Osteocyte (in vitro differentiated cells): ENCODE measurements at regions not wholly inside any gene's neighbourhood (a gene's known extent, or its start where the extent isn't known, plus 50 kb on each side); places are given as distances from the start of the nearest gene placed in this dataset.

Experiments used
- DNase-seq: peaks from one replicate; pipeline ENCODE4 v3.0.0; 2021; ENCODE audit warnings: mixed read lengths; ENCODE audit not compliant: unreplicated experiment; ENCODE audit errors: extremely low spot score
- H3K27ac Mint-ChIP-seq: one replicate; pipeline ENCODE4 v1.8.0; 2021; ENCODE audit warnings: mild to moderate bottlenecking, mixed read lengths; ENCODE audit not compliant: unreplicated experiment
- H3K27me3 Mint-ChIP-seq: one replicate; pipeline ENCODE4 v1.8.0; 2021; ENCODE audit warnings: mixed read lengths; ENCODE audit not compliant: unreplicated experiment
- H3K36me3 Mint-ChIP-seq: one replicate; pipeline ENCODE4 v1.8.0; 2021; ENCODE audit warnings: mixed read lengths; ENCODE audit not compliant: unreplicated experiment
- H3K4me1 Mint-ChIP-seq: one replicate; pipeline ENCODE4 v1.8.0; 2021; ENCODE audit warnings: mixed read lengths; ENCODE audit not compliant: unreplicated experiment
- H3K4me3 Mint-ChIP-seq: one replicate; pipeline ENCODE4 v1.8.0; 2021; ENCODE audit warnings: mild to moderate bottlenecking, moderate library complexity, mixed read lengths; ENCODE audit not compliant: unreplicated experiment
- H3K9me3 Mint-ChIP-seq: one replicate; pipeline ENCODE4 v1.8.0; 2021; ENCODE audit warnings: mixed read lengths; ENCODE audit not compliant: unreplicated experiment
- CTCF ChIP-seq: fragments of 200-600 bp; sonication (generic); IDR thresholded peaks from 2 replicates; pipeline ENCODE4 v1.5.0; 2021; ENCODE audit warnings: antibody characterized with exemption, mild to moderate bottlenecking, moderate library complexity

- Mint-ChIP-seq H3K36me3 (no peaks in the 10 kb centered on the region), H3K27ac (no peak overlapping the region), H3K4me1 (peaks cover 21% of the 10 kb centered on the region), H3K4me3 (no peak overlapping the region), H3K27me3 (no peaks in the 10 kb centered on the region), H3K9me3 (peaks cover 6% of the 10 kb centered on the region)
- peak; percentile 76 for DNase-seq
- TF ChIP-seq CTCF, result no peak
Measured at GRCh38 chr14:101005447-101005846, 101.9 kb upstream of the RTL1 start.

GRCh38 chr14:101006008-101006407, 102.5 kb upstream of the RTL1 start:
- H3K4me1 Mint-ChIP-seq, result peaks cover 21% of the 10 kb centered on the region
- no peaks in the 10 kb centered on the region for H3K27me3 Mint-ChIP-seq
- no peaks in the 10 kb centered on the region for H3K36me3 Mint-ChIP-seq
- no peak overlapping the region for H3K27ac Mint-ChIP-seq
- DNase-seq, result peak; percentile 81
- no peak for TF ChIP-seq CTCF
- no peak overlapping the region for H3K4me3 Mint-ChIP-seq
- H3K9me3 Mint-ChIP-seq, result peaks cover under 1% of the 10 kb centered on the region

- peaks cover 4% of the 10 kb centered on the region for H3K27me3 Mint-ChIP-seq
- peaks cover 21% of the 10 kb centered on the region for H3K4me1 Mint-ChIP-seq
- no peak overlapping the region for H3K27ac Mint-ChIP-seq
- H3K9me3 Mint-ChIP-seq, result peaks cover 7% of the 10 kb centered on the region
- H3K36me3 Mint-ChIP-seq, result no peaks in the 10 kb centered on the region
- TF ChIP-seq CTCF, result no peak
- DNase-seq, result peak; percentile 75
- no peak overlapping the region for H3K4me3 Mint-ChIP-seq
Measured at GRCh38 chr14:101007004-101007614, 103.6 kb upstream of the RTL1 start.

GRCh38 chr14:101007765-101008164, 104.2 kb upstream of the RTL1 start:
- H3K4me1 Mint-ChIP-seq, result peaks cover 21% of the 10 kb centered on the region
- peak; percentile 66 for DNase-seq
- TF ChIP-seq CTCF, result no peak
- peaks cover 14% of the 10 kb centered on the region for H3K9me3 Mint-ChIP-seq
- H3K27me3 Mint-ChIP-seq, result peaks cover 4% of the 10 kb centered on the region
- H3K27ac Mint-ChIP-seq, result no peak overlapping the region
- no peak overlapping the region for H3K4me3 Mint-ChIP-seq
- no peaks in the 10 kb centered on the region for H3K36me3 Mint-ChIP-seq

GRCh38 chr14:101008196-101008595, 104.7 kb upstream of the RTL1 start:
- H3K27me3 Mint-ChIP-seq, result peaks cover 4% of the 10 kb centered on the region
- DNase-seq, result peak; percentile 81

More at GRCh38 chr14:101008196-101008595, 104.7 kb upstream of the RTL1 start:
- Mint-ChIP-seq H3K27ac (no peak overlapping the region), H3K36me3 (no peaks in the 10 kb centered on the region), H3K4me1 (peaks cover 21% of the 10 kb centered on the region), H3K9me3 (peaks cover 14% of the 10 kb centered on the region), H3K4me3 (no peak overlapping the region)
- TF ChIP-seq CTCF, result no peak
